ENCODE measurements at regions not wholly inside any gene's neighbourhood (a gene's known extent, or its start where the extent isn't known, plus 50 kb on each side); places are given as distances from the start of the nearest gene placed in this dataset.

DNA sequence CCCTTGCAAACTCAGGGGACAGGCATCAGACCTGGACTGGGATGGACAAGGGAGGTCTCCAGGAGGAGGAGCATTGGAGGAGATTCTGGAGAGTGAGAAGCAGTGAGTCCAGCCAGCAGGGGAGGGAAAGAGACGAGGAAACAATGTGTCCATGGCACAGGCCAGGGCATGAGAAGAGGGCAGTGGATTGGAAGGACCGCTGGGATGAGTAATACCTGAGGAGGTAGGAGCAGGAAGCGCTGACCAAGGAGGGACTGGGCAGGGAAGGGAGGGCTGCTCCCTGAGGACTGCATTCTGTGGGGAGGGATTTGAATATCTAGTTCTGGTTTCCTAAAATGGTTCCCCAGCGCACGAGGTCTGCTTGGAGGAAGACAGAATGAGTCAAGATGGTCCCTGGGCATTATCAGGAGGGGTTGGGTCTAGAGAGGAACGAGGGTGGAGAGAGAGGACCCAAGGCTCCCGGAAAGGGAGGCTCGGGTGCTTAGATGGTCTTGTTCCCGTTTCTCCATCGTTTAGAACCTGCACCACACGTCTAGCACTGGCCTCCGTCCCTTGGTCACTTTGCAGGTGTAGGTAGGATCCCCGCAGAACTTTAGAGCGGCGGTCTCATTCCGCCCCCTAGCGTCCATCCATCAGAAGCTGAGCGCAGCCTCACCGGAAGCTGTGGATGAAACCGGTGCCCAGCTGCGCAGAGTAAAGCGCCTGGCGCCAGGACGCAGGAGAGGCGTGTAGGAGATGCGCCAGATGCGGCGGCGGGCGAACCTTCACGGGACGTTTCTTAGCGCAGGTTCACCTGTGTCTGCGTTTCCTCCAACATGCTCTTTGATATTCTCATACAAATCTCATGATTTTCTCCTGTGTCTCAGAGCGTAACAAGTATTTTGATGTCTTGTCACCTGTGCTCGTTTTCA is 190.7 kb upstream of the NDN start:
- TF ChIP-seq, protein P1, sequence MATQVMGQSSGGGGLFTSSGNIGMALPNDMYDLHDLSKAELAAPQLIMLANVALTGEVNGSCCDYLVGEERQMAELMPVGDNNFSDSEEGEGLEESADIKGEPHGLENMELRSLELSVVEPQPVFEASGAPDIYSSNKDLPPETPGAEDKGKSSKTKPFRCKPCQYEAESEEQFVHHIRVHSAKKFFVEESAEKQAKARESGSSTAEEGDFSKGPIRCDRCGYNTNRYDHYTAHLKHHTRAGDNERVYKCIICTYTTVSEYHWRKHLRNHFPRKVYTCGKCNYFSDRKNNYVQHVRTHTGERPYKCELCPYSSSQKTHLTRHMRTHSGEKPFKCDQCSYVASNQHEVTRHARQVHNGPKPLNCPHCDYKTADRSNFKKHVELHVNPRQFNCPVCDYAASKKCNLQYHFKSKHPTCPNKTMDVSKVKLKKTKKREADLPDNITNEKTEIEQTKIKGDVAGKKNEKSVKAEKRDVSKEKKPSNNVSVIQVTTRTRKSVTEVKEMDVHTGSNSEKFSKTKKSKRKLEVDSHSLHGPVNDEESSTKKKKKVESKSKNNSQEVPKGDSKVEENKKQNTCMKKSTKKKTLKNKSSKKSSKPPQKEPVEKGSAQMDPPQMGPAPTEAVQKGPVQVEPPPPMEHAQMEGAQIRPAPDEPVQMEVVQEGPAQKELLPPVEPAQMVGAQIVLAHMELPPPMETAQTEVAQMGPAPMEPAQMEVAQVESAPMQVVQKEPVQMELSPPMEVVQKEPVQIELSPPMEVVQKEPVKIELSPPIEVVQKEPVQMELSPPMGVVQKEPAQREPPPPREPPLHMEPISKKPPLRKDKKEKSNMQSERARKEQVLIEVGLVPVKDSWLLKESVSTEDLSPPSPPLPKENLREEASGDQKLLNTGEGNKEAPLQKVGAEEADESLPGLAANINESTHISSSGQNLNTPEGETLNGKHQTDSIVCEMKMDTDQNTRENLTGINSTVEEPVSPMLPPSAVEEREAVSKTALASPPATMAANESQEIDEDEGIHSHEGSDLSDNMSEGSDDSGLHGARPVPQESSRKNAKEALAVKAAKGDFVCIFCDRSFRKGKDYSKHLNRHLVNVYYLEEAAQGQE (IDR thresholded peaks at IDR 0.05), result no peak
- TF ChIP-seq, protein P2, sequence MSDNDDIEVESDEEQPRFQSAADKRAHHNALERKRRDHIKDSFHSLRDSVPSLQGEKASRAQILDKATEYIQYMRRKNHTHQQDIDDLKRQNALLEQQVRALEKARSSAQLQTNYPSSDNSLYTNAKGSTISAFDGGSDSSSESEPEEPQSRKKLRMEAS (IDR thresholded peaks at IDR 0.05), result no peak
- TF ChIP-seq EP300 (IDR thresholded peaks at IDR 0.05) (no peak), RFX5 (IDR thresholded peaks at IDR 0.05) (no peak), RAD21 (conservative IDR thresholded peaks at IDR 0.05 in 1 of 2, IDR thresholded peaks at IDR 0.05 in 1 of 2) (peak; percentile 81 to 86), CHD4 (IDR thresholded peaks at IDR 0.05; ENCODE audit: borderline replicate concordance) (no peak)
- TF ChIP-seq, protein P3, sequence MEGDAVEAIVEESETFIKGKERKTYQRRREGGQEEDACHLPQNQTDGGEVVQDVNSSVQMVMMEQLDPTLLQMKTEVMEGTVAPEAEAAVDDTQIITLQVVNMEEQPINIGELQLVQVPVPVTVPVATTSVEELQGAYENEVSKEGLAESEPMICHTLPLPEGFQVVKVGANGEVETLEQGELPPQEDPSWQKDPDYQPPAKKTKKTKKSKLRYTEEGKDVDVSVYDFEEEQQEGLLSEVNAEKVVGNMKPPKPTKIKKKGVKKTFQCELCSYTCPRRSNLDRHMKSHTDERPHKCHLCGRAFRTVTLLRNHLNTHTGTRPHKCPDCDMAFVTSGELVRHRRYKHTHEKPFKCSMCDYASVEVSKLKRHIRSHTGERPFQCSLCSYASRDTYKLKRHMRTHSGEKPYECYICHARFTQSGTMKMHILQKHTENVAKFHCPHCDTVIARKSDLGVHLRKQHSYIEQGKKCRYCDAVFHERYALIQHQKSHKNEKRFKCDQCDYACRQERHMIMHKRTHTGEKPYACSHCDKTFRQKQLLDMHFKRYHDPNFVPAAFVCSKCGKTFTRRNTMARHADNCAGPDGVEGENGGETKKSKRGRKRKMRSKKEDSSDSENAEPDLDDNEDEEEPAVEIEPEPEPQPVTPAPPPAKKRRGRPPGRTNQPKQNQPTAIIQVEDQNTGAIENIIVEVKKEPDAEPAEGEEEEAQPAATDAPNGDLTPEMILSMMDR (IDR thresholded peaks at IDR 0.05), result peak; percentile 73
